ENCODE measurements at regions not wholly inside any gene's neighbourhood (a gene's known extent, or its start where the extent isn't known, plus 50 kb on each side); places are given as distances from the start of the nearest gene placed in this dataset.
A peak's percentile ranks its signal among the peaks of the same experiment; 100 is the strongest.

- Histone ChIP-seq H3K27me3 (no peaks in the 10 kb centered on the region), H3K4me1 (no peaks in the 10 kb centered on the region), H3K9me3 (no peaks in the 10 kb centered on the region), H3K4me3 (no peak overlapping the region), H3K36me3 (no peaks in the 10 kb centered on the region), H3K27ac (no peak overlapping the region)
- no peak for DNase-seq (ENCODE audit: low spot score in 2 of 2)
- TF ChIP-seq POLR2AphosphoS5 (IDR thresholded peaks at IDR 0.05) (no peak), CTCF (IDR thresholded peaks at IDR 0.05) (no peak), POLR2A (IDR thresholded peaks at IDR 0.05) (no peak)
- intact Hi-C loops (cut with DNase I; ENCODE audit: low total_unique reads): no loop called here
Measured at GRCh38 chr18:45510656-45511055, 104.6 kb upstream of the SLC14A2 start.

- Histone ChIP-seq H3K27ac (no peak overlapping the region), H3K36me3 (no peaks in the 10 kb centered on the region), H3K27me3 (no peaks in the 10 kb centered on the region), H3K4me3 (no peak overlapping the region), H3K4me1 (no peaks in the 10 kb centered on the region), H3K9me3 (no peaks in the 10 kb centered on the region)
- TF ChIP-seq CTCF (IDR thresholded peaks at IDR 0.05): no peak
- no peak for TF ChIP-seq POLR2A (IDR thresholded peaks at IDR 0.05)
- TF ChIP-seq POLR2AphosphoS5 (IDR thresholded peaks at IDR 0.05): no peak
- intact Hi-C loops (cut with DNase I; ENCODE audit: low total_unique reads): no loop called here
- DNase-seq (ENCODE audit: low spot score in 2 of 2): no peak
Measured at GRCh38 chr18:45512363-45512953, 102.8 kb upstream of the SLC14A2 start.

GRCh38 chr18:45517181-45517741, 98.0 kb upstream of the SLC14A2 start:
- H3K27me3 ChIP-seq: no peaks in the 10 kb centered on the region
- TF ChIP-seq POLR2A (IDR thresholded peaks at IDR 0.05): no peak
- no peak for TF ChIP-seq CTCF (IDR thresholded peaks at IDR 0.05)
- peak in 2 of 3 donors; percentile 21 to 85 for TF ChIP-seq POLR2AphosphoS5 (IDR thresholded peaks at IDR 0.05)
- intact Hi-C loops (cut with DNase I; ENCODE audit: low total_unique reads): no loop called here
- no peaks in the 10 kb centered on the region for H3K9me3 ChIP-seq
- no peaks in the 10 kb centered on the region for H3K36me3 ChIP-seq
- peaks cover 0 to 5% of the 10 kb centered on the region in 2 donors for H3K4me1 ChIP-seq
- peak overlapping the region in 1 of 2 donors; percentile 74 for H3K27ac ChIP-seq
- no peak for DNase-seq (ENCODE audit: low spot score in 2 of 2)
- no peak overlapping the region for H3K4me3 ChIP-seq

GRCh38 chr18:45518311-45519155, 96.7 kb upstream of the SLC14A2 start:
- DNase-seq (ENCODE audit: low spot score in 2 of 2): no peak
- H3K4me3 ChIP-seq: no peak overlapping the region
- no peaks in the 10 kb centered on the region for H3K27me3 ChIP-seq
- no peaks in the 10 kb centered on the region for H3K36me3 ChIP-seq
- intact Hi-C loops (cut with DNase I; ENCODE audit: low total_unique reads): no loop called here
- no peak for TF ChIP-seq POLR2AphosphoS5 (IDR thresholded peaks at IDR 0.05)
- no peak for TF ChIP-seq CTCF (IDR thresholded peaks at IDR 0.05)
- TF ChIP-seq POLR2A (IDR thresholded peaks at IDR 0.05): no peak
- H3K4me1 ChIP-seq: peaks cover 0 to 5% of the 10 kb centered on the region in 2 donors
- H3K9me3 ChIP-seq: no peaks in the 10 kb centered on the region
- no peak overlapping the region for H3K27ac ChIP-seq

Data from breast epithelium (tissue), 4 donors.